ENCODE measurements at regions not wholly inside any gene's neighbourhood (a gene's known extent, or its start where the extent isn't known, plus 50 kb on each side); places are given as distances from the start of the nearest gene placed in this dataset.

DNA sequence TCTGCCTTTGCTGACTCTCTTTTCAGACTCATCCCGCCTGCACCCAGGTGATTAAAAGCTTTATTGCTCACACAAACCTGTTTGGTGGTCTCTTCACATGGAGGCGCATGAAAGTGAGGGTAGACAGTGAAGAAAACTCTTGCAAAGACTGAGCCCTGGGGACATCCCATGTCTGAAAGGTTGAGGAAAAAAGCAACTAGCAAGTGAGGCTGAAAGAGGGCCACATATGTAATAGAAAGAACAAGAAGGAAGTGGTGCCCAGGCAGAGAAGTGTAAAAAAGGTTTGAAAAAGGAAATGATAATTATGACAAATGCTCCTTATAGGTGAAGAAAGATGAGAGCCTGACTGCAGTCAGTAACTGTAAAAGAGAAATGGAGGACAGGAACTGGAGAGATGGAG lies 115.9 kb upstream of the NEK7 start:
- DNase-seq (ENCODE audit: low read depth) = no peak

DNA sequence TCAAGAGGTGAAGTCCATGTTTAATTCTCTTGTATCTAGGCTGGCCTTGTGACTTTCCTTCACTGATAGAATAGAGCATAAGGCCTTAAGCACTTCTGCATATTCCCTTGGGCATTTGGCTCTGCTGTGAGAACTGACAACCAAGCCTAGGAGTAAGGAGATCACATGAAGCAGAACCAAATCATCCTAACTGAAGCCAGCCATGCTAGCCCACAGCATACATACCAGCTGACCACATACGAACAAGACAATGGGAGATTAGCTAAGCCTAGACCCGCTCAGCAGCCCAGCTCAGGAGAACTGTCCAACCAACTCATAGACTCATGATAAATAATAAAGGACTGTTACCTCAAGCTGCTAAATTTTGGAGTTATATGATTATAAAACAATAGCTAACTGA lies 114.6 kb upstream of the NEK7 start:
- no peak for DNase-seq (ENCODE audit: low read depth)

GRCh38 chr1:198047913-198048312 lies 108.9 kb upstream of the NEK7 start:
- no peak for DNase-seq (ENCODE audit: low read depth)

- no peak for DNase-seq (ENCODE audit: low read depth)
Measured at GRCh38 chr1:198054510-198054909, 102.3 kb upstream of the NEK7 start.

- no peak for DNase-seq (ENCODE audit: low read depth)
Measured at GRCh38 chr1:198056255-198056654, 100.5 kb upstream of the NEK7 start.

DNA sequence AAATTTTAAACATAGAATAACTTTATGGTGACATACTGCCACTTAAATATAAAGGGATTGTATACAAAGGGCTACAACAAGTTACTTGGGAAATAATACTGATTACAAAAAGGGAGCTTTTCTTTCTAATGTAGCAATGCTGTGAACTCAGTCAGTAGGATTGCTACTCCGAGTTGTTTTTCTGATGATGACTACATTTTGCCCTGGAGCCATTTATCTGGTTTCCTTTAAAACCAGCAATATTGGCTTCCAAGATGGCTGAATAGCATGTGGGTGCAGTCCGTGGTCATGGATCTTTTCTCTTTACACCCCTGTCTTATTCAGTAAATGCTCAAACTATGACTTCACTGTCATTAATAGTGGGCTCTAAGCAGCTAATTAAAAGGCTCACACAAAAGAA lies 92.6 kb upstream of the NEK7 start:
- no peak for DNase-seq (ENCODE audit: low read depth)

GRCh38 chr1:198068285-198068684 lies 88.5 kb upstream of the NEK7 start:
- DNase-seq (ENCODE audit: low read depth) = no peak

DNA sequence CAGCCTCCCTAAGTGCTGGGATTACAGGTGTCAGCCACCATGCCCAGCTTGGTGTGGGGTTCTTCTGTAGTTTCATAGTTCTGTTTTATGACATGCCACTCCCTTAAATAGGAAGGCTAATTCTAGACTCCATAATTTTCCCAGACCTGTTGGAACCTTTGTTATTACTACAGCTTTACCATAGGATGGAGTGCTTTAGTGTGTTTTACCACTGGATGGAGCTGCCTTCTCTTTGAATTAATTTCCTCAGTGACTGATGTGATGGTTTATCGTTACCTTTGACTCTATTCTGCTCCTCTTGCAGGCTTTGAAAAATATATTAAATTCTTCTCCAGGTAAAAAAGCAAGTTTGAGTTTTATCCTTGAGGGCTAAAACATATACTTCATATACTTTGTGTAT lies 84.6 kb upstream of the NEK7 start:
- no peak for DNase-seq (ENCODE audit: low read depth)

DNA sequence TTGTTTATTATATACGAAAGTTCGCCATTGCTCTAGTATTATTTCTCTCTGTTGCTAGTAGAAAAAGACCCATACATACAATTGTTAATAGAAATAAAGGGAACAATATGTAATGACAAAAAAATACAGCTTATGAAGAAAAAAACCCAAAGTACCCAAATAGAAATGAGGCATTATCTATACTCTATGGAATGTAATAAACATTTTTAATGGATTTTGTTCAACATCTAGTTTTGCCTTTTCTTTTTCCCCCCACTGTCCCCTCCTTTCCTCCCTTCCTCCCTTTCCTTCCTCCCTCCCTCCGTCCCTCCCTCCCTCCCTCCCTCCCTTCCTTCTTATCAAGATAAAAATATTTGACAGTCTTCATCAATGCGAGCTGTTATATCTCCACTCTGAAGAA lies 81.5 kb upstream of the NEK7 start:
- DNase-seq (ENCODE audit: low read depth) = no peak

DNA sequence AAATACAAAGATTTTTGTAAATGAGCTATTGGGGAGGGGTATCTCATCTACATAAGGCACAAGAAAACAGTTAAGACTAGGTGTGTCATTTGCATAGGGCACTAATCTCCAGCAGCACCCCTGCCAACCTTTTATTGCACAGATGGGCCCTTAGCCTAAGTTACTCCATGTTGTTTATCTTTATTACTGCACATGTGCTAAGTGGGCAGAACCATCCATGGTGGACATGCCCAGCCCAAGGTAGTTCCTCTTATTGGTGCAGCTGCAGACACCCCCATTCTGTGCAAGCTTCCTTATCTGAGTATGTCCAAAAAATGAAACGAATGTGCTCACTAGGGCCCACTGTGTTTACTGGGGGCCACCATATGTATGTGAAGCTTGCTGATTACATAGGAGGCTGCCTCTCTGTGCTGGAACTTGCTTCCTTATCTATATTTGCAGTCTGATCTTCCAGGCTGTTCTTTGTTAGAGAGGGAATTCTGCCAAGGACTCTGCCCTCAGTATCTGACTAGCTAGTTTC lies 77.3 kb upstream of the NEK7 start:
- no peak for DNase-seq (ENCODE audit: low read depth)

DNA sequence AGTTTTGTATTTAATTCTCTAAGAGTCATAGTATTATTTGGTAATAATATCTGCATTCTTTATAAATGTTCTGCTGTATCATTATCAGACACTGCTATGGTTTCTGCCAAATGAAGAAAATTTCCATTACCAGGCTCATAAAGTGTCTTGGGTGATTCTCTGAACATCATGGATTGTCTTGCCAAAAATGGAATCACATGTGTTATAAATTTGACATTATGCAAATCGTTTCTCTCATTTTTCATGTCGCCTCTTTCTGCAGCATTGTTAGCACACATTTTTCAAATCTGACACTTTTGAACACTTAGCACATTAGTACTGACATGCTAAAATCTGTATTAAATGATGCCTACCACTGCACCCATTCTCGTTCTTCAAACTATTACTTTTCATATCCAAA lies 74.2 kb upstream of the NEK7 start:
- DNase-seq (ENCODE audit: low read depth) = no peak

DNA sequence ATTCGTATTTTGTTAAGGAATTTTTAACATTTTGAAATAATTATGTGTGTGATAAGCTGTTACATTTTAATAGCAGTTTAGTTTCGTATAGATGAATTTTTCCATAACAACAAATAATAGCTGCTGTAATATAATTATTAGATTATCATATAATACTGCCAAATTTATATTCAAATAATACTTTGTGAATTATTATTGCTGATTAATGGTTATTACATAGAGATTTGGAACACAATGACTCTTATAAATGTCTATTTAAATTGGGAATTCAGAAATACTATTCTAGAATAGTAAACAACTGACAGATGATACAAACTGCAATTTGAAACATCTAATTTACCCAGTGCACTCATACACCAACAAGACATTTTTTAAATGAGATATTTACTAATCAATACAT lies 73.2 kb upstream of the NEK7 start:
- DNase-seq (ENCODE audit: low read depth) = no peak

GRCh38 chr1:198084241-198084908 lies 72.4 kb upstream of the NEK7 start:
- DNase-seq (ENCODE audit: low read depth) = no peak

DNA sequence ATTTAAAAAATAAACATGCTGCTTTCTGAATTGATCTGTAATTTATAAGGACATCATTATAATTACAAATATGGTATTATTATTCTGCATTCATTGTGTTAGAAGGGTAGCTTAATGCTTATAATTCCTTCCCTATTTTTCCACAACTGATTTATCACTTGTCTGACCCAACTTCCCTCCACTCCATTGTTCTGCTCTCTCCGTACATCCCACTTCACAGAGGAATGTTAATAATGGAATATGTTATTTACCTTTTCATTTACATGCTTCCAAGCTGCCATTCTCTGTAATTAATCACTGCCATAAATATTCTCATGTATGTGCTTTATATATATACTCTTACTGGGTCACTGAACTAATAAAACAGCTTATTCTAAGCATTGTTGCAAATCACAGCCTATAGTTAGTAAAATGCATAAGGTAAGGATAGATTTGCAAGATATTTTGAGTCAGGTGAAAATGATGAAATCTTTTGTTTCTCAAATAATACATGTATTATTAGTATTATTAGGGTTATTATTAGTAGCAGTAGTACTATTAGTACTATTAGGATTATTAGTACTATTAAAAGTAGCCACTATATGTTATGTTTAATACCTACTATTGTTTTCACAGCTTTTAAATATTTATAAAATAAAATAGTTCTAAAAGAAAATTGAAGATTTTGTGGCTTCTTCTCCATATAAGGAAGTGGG lies 70.6 kb upstream of the NEK7 start:
- DNase-seq (ENCODE audit: low read depth) = no peak

DNA sequence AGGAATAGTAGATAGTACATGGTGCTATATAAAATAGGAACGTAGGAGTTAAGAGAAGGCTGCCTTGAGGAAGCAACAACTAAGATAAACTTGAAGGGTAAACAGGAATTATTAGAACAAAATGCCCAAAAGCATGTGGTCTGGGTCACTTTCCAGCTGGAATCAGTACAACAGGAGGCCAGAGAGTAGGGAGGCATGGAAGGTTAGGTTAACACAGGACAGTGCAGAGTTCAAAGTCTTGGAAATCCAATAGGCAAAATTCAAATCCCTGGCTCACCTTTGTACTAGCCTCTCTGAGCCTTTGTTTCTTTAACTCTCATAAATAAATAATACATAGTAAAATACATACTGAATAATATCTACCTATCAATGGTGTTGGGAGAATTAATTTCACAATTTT lies 69.0 kb upstream of the NEK7 start:
- DNase-seq (ENCODE audit: low read depth) = no peak

DNA sequence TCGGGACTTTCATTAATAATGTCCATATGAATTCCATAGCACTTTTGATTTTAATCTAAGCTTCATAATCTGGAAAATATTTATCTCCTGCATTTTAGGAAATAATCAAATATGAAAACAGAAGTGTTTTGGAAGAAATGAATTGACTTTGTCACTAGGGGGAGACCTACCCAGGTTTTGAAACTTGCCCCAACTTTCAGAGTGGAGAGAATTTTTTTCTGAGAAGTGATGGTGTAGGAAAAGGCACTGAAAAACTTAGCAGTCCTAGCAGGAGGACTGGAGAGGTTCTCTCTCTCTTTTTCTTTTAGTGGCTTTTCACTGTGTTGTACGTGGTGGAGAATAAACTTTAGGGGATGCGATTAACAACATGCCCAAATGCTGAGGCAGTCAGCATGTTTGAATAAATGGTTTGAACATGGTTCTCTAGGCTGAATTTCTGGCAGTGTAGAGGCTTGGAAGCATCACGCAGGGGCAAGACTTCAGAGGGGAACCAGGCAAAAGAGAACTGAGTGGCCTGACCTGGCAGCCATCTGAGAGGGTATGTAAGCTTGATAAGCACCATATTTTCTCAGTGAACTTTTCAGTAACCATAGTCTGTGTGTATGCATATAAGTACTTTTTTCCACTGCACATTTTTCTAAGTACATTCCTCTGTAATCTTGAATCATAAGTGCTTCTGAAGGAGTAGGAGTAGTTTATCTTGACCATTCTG lies 68.3 kb upstream of the NEK7 start:
- DNase-seq (ENCODE audit: low read depth) = no peak

- no peak for DNase-seq (ENCODE audit: low read depth)
Measured at GRCh38 chr1:198096390-198096789, 60.4 kb upstream of the NEK7 start.

DNA sequence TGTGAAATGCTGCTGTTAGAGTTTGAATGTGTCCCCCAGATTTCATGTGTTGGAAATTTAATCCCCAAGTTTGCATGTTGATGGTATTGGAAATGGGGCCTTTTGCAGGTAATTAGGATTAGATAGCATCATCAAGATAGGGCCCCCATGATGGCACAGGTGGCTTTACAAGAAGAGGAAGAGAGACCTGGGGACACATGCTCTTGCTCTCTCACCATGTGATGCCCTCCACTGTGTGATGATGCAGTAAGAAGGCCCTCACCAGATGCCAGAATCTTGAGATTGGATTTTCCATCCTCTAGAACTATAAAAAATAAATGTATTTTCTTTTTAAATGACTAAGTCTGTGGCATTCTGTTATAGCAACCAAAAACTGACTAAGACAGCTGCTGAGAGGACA lies 57.0 kb upstream of the NEK7 start:
- no peak for DNase-seq (ENCODE audit: low read depth)

- no peak for DNase-seq (ENCODE audit: low read depth)
Measured at GRCh38 chr1:198101716-198102453, 54.9 kb upstream of the NEK7 start.

DNA sequence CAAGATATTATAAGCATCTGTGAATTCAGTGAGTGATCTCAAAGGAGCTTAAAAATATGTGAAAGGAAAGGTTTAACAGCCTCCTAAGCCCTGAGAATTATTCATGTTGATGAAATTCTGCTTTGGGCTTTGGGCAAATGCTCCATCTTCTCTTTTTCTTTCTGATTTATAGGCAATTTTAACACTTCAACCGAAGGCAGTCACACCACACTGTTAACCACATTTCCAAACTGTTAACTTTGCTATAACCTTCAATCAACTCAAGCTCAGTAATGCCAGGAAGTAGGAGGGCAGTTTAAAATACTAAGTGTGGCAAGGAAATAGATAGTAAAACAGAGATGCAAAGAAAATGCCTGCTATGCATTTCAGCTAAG lies 54.4 kb upstream of the NEK7 start:
- DNase-seq (ENCODE audit: low read depth) = peak; percentile 89

DNA sequence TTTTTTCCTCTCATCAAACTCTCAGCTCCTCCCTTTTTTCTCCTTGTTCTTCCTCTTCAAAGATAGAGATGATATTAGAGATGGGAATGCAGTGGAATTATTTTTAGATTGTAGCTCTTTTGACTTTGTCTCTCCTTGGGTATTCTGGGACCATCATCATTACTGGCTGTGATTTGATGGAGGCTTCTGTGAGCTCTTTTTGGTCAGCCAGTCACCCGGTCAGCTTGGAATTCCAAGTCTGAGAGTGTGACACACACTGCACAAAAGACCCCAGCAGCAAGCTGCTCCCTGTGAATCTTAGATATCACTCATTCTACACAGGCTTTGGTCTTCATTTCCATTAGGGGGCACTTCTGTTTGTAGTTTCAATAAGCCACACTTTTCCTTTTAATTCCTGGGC lies 51.6 kb upstream of the NEK7 start:
- no peak for DNase-seq (ENCODE audit: low read depth)

DNA sequence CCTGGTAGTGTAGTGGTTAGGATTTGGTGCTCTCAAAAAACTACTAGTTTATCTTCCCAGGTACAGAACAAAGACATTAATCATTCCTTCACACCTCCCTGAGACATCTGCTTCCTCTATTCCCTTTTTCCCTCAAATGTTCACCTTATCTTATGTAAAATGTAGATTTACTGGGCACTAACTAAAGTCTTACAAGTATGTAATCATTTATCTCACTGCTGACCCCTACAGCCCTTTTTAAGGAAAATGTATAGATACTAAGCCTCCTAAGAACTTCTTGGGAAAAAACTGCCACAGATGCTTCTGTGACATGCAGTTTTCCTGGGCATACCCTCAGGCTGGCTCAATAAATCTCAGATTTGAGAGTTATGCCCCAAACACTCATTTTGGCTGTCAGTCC lies 50.8 kb upstream of the NEK7 start:
- DNase-seq (ENCODE audit: low read depth) = no peak

Data from GM04503 (cell line).